NCI-H460 (cell line): ENCODE measurements at regions not wholly inside any gene's neighbourhood (a gene's known extent, or its start where the extent isn't known, plus 50 kb on each side); places are given as distances from the start of the nearest gene placed in this dataset.

Source experiments
- DNase-seq: peaks from one replicate; pipeline ENCODE4 v3.0.0-alpha.2; 2016; ENCODE audit warnings: low read depth; ENCODE audit errors: extremely low read depth

DNA sequence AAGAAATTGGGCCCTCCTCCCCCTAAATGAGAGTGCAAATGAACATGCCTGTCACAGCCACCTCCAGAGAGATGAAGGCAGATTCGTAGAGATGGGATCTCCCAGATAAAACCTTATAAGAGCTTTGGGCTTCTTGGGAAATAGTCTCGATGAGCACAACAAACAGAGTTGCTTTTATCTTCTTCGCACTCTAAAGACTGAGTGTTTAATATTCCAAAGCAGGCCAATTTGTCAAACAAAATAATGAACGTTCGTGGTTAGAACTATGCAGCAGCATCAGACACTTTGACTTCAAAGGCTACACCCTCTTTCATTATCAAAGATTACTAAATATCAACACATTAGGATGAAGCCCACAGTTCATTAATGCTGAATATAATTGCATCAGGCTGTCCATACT lies 256.2 kb downstream of the SKIDA1 start:
- no peak for DNase-seq

DNA sequence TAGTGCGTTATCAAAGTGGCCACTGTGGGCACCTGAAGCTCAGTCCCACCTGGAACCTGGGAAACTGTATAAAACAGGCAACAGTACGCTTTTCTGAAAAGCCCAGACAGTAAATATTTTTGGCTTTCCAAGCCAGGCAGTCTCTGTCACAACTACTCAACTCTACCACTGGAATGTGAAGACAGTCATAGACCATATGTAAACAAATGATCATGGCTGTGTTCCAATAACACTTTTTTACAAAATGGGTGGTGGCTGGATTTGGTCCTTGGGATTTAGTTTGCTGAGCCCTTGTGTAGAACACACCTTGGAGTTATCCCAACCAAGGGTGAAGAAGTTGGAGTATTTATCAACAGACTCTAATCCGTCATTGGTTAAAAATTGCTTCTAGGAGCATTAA lies 259.9 kb downstream of the SKIDA1 start:
- peak; percentile 49 for DNase-seq

GRCh38 chr10:21264271-21264670 lies 261.2 kb downstream of the SKIDA1 start:
- no peak for DNase-seq

DNA sequence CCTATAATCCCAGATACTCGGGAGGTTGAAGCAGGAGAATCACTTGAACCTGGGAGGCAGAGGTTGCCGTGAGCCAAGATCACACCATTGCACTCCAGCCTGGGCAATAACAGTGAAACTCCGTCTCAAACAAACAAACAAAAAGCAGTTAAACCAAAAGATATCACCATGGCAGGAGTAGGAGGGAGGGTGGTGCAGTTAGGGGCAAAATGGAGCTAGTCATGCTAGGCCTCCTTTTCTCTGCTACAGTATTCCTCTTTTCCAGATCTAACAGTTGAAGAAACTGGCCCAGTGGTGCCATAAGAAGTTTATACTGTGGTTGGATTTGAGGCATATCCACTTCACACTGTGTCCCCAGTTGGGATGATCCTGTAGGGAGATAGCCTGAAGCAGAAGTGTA lies 261.6 kb downstream of the SKIDA1 start:
- DNase-seq: no peak

DNA sequence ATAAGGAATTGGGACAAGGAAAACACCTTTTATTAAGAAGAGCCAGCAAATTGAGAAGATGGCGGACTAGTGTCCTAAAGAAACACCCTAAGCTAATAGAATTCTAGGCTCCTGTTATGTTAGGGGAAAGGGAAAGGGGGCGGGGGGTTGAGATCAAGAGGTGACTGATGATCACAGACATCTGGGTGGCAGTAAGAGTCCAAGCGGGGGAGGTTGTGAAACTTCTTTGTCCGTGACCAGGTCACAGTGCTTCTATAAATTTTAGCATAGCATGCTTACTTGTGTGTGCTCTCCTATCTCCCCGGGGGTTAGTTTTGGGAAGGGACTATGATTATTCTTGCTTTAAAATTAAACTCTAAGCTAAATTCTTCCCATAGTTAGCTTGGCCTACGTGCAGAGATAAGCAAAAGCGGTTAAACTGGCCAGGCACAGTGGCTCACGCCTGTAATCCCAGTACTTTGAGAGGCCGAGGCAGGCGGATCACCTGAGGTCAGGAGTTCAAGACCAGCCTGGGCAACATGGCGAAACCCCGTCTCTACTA lies 262.1 kb downstream of the SKIDA1 start:
- DNase-seq: no peak

DNA sequence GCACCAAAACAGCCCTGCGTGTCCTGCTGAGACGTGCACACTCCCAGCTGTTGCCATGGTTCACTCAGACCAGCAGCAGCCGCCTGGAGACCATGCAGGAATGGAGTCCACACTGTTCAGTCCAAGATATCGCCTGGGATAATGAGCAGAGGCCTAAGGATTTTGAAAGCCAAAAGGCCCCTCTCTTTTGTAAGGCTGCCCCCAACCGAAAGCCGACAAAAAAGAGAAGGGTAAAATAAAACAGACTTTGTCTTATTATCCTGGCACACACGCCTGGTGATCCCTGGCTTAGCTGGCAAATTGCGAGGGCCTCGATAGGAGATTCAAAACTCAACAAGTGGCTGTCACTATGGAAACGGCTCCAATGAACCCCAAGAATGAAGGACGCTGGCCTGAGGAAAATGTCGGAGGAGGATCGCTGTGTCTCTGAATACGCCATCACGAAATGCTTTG lies 263.6 kb downstream of the SKIDA1 start:
- DNase-seq: no peak

DNA sequence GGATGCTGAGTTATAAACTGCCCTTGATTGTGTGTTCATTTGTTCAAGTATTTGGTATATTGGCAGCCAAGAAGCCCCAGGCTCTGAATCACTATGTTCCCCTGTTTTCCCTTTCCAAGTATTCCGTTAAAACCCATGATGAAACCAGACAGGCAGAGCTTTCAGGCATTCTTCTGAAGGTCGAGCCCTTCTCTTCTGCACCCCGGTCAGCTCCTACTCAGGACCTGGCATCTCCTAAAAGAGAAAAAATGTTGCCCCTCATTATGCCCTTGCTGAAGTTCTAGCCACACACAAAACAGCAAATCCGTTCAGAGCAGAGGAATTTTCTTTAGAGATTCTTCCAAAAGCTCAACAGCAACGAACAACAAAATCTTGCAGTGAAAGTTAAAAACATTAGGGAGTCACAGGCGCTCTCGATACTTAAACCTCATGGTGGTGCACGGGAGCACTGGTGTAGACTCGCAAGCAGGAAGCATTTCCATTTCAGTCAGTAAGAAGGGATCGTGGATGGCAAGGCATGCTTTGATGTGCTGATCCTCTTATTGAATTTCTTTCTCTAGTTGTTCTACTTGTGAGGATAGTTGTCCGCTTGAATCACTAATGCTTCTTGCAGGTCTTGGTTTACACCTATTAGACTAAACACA lies 264.9 kb downstream of the SKIDA1 start:
- no peak for DNase-seq

GRCh38 chr10:21260066-21260465 lies 265.4 kb downstream of the SKIDA1 start:
- DNase-seq: no peak

- DNase-seq: no peak
Observed at GRCh38 chr10:21257919-21258318, 267.6 kb downstream of the SKIDA1 start.

GRCh38 chr10:21257191-21257590 lies 268.3 kb downstream of the SKIDA1 start:
- DNase-seq: no peak

- no peak for DNase-seq
Observed at GRCh38 chr10:21249435-21249834, 276.0 kb downstream of the SKIDA1 start.

DNA sequence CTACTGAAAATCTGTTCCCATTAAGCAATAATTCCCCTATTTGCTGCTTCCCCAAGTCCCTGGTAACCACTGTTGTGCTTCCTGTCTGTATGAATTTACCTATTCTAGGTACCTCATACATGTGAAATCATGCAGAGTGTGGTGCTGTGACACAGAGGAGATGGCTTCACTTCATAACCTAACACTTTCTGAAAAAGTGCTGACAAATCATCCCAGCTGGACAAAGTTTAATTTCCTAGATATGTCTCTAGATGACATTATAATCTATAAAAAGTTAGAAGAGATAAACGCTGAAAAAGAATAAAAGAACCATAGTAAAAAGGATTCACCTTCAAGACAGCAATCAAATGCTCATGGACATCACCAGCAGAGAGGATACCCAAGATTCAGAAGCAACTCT lies 277.9 kb downstream of the SKIDA1 start:
- no peak for DNase-seq

DNA sequence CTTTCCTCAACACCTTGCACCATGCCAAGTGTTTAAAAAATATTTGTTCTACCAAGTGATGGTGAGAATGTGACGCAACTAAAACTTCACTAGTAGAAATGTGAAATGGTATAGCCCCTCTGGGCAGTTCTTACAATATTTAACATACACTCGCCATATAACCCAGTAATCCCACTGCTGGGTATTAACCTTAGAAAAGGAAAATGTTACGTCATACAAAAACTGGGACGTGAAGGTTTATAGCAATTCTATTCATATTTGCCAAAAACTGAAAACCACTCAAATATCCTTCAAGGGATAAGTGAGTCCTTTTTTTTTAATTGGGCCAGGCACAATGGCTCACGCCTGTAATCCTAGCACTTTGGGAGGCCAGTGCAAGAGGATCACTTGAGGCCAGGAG lies 279.3 kb downstream of the SKIDA1 start:
- DNase-seq: no peak

DNA sequence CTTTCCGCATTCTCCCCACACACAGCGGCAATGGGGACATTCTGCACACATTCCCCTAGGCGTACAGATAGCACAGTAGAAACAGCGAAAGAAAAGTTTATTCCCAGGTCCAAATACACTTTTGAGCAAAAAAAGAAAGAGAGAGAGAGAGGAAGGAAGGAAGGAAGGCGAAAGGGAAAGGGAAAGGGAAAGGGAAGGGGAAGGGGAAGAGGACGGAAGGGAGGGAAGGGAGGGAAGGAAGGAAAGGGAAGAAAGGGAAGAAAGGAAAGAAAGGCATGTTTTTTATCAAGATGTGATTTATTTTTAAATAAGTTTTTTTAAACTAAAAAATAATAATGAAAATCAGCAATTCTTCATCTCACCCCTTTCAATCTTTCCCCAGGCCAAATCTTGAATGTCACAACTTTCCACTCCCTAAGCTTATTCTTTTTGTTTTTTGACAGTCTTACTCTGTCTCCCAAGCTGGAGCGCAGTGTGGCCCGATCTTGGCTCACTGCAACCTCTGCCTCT lies 281.7 kb downstream of the SKIDA1 start:
- no peak for DNase-seq

GRCh38 chr10:21242915-21243314 lies 282.6 kb downstream of the SKIDA1 start:
- no peak for DNase-seq

DNA sequence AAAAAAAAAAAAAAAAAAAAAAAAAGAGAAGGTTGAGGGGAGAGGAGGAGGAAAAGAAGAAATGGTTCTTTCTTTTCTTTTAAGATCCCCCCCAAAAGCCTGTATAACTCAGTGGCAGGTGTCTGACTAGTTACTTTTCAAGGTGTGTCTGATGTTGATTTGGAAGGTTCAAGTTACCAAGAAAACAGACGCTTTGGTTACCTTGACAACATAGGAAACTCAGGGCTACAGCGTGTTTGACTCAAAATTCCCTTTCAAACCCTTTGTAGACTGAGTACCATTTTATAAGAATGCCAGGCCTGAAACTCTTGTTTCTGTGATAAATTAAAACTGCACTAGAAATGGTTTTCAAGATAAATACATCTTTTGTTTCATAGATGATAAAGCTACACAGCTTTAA lies 286.8 kb downstream of the SKIDA1 start:
- DNase-seq: no peak

GRCh38 chr10:21238044-21238443 lies 287.4 kb downstream of the SKIDA1 start:
- no peak for DNase-seq

DNA sequence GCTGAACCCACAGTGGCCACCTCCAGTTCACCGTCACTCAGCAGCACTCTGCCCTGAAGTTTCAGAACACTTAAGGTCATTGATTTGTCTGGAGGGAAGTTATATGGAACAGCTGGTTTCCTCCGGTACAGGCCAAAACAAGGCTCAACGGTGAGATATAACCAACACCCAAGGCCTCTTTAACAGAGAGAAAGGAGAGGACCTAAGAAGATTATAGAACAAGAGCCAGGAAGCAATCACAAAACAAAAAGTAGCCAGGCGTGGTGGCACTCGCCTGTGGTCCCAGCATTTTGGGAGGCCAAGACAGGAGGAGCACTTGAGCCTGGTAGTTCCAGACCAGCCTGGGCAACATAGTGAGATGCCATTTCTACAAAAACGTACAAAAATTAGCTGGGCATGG lies 290.7 kb downstream of the SKIDA1 start:
- DNase-seq: no peak

GRCh38 chr10:21230219-21230618 lies 295.3 kb downstream of the SKIDA1 start:
- no peak for DNase-seq

DNA sequence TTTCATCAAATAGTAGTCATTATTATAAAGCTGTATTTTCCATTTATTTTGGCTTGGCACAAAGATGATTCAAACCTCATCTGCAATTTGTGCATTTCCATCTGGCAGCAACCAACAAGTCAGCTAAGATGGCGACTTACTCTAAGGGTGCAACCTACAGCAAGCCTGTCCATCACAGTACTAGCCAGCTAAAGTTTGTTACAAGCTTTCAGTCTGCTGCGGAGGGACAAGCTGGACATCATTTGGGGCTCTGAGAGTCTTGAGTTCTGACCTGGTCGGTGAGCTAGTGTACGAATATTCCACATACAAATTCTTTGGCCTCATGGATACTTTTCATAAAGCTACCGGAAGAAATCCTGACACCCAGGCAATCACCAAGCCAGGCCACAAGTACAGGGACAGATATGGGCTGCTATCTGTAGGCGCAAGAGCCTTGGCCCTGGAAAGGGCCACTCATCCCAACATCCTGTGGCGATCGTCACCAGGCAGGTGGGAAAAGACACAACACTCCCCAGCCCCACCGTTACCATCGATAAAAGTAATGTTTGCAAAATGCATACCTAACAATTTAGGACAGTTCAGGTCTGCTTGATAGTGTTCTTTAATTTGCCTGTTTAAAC lies 307.6 kb downstream of the SKIDA1 start:
- DNase-seq: no peak

GRCh38 chr10:21217107-21217506 lies 308.4 kb downstream of the SKIDA1 start:
- no peak for DNase-seq

DNA sequence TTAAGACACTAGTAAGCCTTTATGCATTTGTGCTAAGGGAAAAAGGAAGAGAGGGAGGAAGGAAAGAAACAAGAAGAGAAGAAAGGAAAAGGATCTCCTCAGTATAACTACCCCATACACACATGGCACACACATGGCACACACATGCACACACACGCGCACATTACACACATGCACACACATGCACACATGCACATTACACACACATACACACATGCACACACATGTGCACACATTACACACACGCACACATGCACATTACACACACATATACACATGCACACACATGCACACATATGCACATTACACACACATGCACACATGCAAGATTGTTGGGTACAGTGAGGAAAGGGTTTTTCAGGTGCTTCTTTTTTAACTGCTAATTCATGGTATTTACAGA lies 311.2 kb downstream of the SKIDA1 start:
- DNase-seq: no peak
